ENCODE measurements at regions not wholly inside any gene's neighbourhood (a gene's known extent, or its start where the extent isn't known, plus 50 kb on each side); places are given as distances from the start of the nearest gene placed in this dataset.

- Histone ChIP-seq H2BK20ac (ENCODE audit: low read depth, low read length, poor library complexity, severe bottlenecking) (no peak overlapping the region), H4K8ac (replicated peaks; ENCODE audit: insufficient read length, low read depth, low read length) (no peak overlapping the region), H3K14ac (ENCODE audit: insufficient read depth, low read length) (no peak overlapping the region), H2BK12ac (ENCODE audit: insufficient read length, low read depth, low read length) (no peak overlapping the region), H3K56ac (ENCODE audit: insufficient read length, low read depth, low read length) (no peak overlapping the region), H2AFZ (ENCODE audit: low read length) (no peak overlapping the region), H3K9ac (ENCODE audit: extremely low read depth, insufficient read length, low read length) (no peak overlapping the region), H3K27me3 (ENCODE audit: insufficient read depth, low read length) (no peaks in the 10 kb centered on the region), H3K4me2 (ENCODE audit: insufficient read depth, insufficient read length, low read length) (no peak overlapping the region), H2BK15ac (ENCODE audit: low read depth, low read length) (no peak overlapping the region), H3T11ph (ENCODE audit: low read length) (no peak overlapping the region), H4K5ac (ENCODE audit: insufficient read length, low read depth, low read length) (no peak overlapping the region), H3K9me3 (ENCODE audit: control insufficient read depth, low read depth, low read length) (no peaks in the 10 kb centered on the region), H3K23me2 (ENCODE audit: insufficient read length, low read depth, low read length, poor library complexity, severe bottlenecking) (no peaks in the 10 kb centered on the region), H2BK120ac (ENCODE audit: low read depth, low read length, poor library complexity, severe bottlenecking) (no peak overlapping the region), H3K79me2 (ENCODE audit: insufficient read depth, low read length) (no peaks in the 10 kb centered on the region), H3K4ac (ENCODE audit: low read depth, low read length) (no peak overlapping the region), H3K4me1 (ENCODE audit: insufficient read depth, low read length) (no peaks in the 10 kb centered on the region), H2AK5ac (ENCODE audit: insufficient read length, low read length) (no peak overlapping the region), H3K79me1 (ENCODE audit: insufficient read depth, low read depth, low read length, poor library complexity, severe bottlenecking) (no peaks in the 10 kb centered on the region), H3K23ac (ENCODE audit: insufficient read length, low read depth, low read length) (no peak overlapping the region), H3K18ac (ENCODE audit: insufficient read length, low read depth, low read length) (no peak overlapping the region), H4K91ac (ENCODE audit: insufficient read length, low read depth, low read length) (no peak overlapping the region), H2BK5ac (ENCODE audit: insufficient read length, low read length) (no peak overlapping the region), H3K27ac (ENCODE audit: insufficient read length, low read depth, low read length) (no peak overlapping the region), H4K20me1 (ENCODE audit: control insufficient read depth, insufficient read depth, insufficient read length) (no peaks in the 10 kb centered on the region)
- no peaks in the 10 kb centered on the region; a peak in 1 of 5 replicates for H3K9me3 Mint-ChIP-seq
- peaks cover 11 to 17% of the 10 kb centered on the region in 2 experiments for H3K4me1 Mint-ChIP-seq
- no peak overlapping the region for H3K4me3 Mint-ChIP-seq
- H3K27ac Mint-ChIP-seq, result no peak overlapping the region
- WGBS (ENCODE audit: extremely low coverage, insufficient read length, low lambda C conversion rate), result no CpG with 5 or more reads among the region's 2 CpGs
- H3K36me3 Mint-ChIP-seq (ENCODE audit: insufficient read depth in 1 of 3, low read depth in 3 of 3), result no peaks in the 10 kb centered on the region
- no peak for DNase-seq
- H3K27me3 Mint-ChIP-seq (ENCODE audit: low read depth), result no peaks in the 10 kb centered on the region
- no peak for TF ChIP-seq CTCF (conservative IDR thresholded peaks at IDR 0.05)
Measured at GRCh38 chr2:173661586-173661985, 303.6 kb downstream of the SP3 start.
